Osteoblast (primary cell): ENCODE measurements at regions not wholly inside any gene's neighbourhood (a gene's known extent, or its start where the extent isn't known, plus 50 kb on each side); places are given as distances from the start of the nearest gene placed in this dataset.

Experiments
- DNase-seq: peaks from one replicate; pipeline ENCODE4 v3.0.0; 2011; ENCODE audit warnings: low spot score, mixed read lengths; ENCODE audit not compliant: insufficient read length; ENCODE audit errors: missing footprints
- H2AFZ ChIP-seq: 2 replicates; pipeline ENCODE4 v1.6.0; 2011; ENCODE audit warnings: mild to moderate bottlenecking, low read length
- H3K27ac ChIP-seq: 2 replicates; pipeline ENCODE4 v1.5.1; 2011; ENCODE audit warnings: mild to moderate bottlenecking, low read depth, low read length, moderate library complexity
- H3K27me3 ChIP-seq: 2 replicates; pipeline ENCODE4 v1.6.0; 2012; ENCODE audit warnings: mild to moderate bottlenecking, control low read depth, inconsistent platforms, low read length, moderate library complexity; ENCODE audit not compliant: insufficient read depth
- H3K36me3 ChIP-seq: 2 replicates; pipeline ENCODE4 v1.5.1; 2011; ENCODE audit warnings: mild to moderate bottlenecking, low read length, control low read depth, moderate library complexity; ENCODE audit not compliant: insufficient read depth
- H3K4me1 ChIP-seq: 2 replicates; pipeline ENCODE4 v1.5.1; 2011; ENCODE audit warnings: mild to moderate bottlenecking, low read length, control low read depth, moderate library complexity; ENCODE audit not compliant: insufficient read depth
- H3K4me2 ChIP-seq: 2 replicates; pipeline ENCODE4 v1.6.0; 2011; ENCODE audit warnings: mild to moderate bottlenecking, low read length; ENCODE audit not compliant: insufficient read depth
- H3K4me3 ChIP-seq: fragments of 200-600 bp; sonication (generic); 3 replicates; pipeline ENCODE4 v1.5.1; 2012; ENCODE audit warnings: mild to moderate bottlenecking, low read length, inconsistent platforms; ENCODE audit not compliant: insufficient read depth
- H3K79me2 ChIP-seq: 2 replicates; pipeline ENCODE4 v1.6.0; 2012; ENCODE audit warnings: mild to moderate bottlenecking, low read length, control low read depth, inconsistent platforms; ENCODE audit not compliant: insufficient read depth
- H3K9me3 ChIP-seq: 2 replicates; pipeline ENCODE4 v1.5.1; 2011; ENCODE audit warnings: low read depth, low read length, control low read depth
- H4K20me1 ChIP-seq: 2 replicates; pipeline ENCODE4 v1.6.0; 2012; ENCODE audit warnings: mild to moderate bottlenecking, low read length, control low read depth; ENCODE audit not compliant: insufficient read depth
- TF ChIP-seq, protein P1 (sequence below): IDR thresholded peaks from 2 replicates; pipeline ENCODE4 v1.5.1; 2011; ENCODE audit warnings: mild to moderate bottlenecking, low read depth, low read length, moderate library complexity; ENCODE audit errors: extremely low read depth

DNA sequence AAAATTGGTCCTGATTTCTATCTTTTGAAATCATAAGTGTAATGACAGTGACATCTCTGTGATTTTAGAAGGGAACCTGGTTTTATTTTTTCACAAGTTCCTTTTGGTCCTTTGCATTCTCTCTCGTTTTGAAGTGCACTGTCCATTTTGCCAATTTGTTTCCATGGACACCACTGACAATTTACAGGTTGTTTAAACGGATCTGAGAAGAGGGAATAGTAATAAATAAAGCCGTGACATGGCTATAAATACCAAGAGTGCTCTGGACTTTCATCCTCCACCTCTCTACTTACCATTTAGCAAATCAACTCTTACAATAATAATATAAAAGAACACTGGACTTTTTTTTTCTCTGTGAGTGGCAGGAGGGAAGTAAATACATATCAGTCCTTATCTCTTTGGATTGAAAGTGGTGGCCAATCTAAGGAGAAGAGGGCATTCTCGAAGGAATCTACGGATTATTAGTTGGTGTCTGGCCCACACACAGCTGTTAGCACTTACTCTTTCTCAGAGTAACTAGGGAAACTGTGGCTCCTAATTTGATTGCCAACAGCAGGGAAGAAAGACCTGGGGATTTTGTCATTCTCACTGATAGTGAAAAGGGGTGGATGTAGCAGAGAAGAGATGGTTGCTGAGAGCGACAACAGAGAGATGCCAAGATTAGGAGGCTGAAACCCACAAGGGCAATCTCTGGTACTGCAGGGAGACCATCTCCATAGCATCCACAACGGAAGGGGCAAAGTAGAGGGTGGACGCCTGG, 108.7 kb upstream of the FSHR start:
- Histone ChIP-seq H4K20me1 (no peaks in the 10 kb centered on the region), H3K27me3 (no peaks in the 10 kb centered on the region), H3K27ac (no peak overlapping the region), H3K36me3 (no peaks in the 10 kb centered on the region), H3K4me1 (no peaks in the 10 kb centered on the region), H3K9me3 (no peaks in the 10 kb centered on the region), H3K79me2 (no peaks in the 10 kb centered on the region), H3K4me3 (no peak overlapping the region), H3K4me2 (no peak overlapping the region), H2AFZ (no peak overlapping the region)
- TF ChIP-seq, protein P1, sequence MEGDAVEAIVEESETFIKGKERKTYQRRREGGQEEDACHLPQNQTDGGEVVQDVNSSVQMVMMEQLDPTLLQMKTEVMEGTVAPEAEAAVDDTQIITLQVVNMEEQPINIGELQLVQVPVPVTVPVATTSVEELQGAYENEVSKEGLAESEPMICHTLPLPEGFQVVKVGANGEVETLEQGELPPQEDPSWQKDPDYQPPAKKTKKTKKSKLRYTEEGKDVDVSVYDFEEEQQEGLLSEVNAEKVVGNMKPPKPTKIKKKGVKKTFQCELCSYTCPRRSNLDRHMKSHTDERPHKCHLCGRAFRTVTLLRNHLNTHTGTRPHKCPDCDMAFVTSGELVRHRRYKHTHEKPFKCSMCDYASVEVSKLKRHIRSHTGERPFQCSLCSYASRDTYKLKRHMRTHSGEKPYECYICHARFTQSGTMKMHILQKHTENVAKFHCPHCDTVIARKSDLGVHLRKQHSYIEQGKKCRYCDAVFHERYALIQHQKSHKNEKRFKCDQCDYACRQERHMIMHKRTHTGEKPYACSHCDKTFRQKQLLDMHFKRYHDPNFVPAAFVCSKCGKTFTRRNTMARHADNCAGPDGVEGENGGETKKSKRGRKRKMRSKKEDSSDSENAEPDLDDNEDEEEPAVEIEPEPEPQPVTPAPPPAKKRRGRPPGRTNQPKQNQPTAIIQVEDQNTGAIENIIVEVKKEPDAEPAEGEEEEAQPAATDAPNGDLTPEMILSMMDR, result no peak
- DNase-seq, result no peak

DNA sequence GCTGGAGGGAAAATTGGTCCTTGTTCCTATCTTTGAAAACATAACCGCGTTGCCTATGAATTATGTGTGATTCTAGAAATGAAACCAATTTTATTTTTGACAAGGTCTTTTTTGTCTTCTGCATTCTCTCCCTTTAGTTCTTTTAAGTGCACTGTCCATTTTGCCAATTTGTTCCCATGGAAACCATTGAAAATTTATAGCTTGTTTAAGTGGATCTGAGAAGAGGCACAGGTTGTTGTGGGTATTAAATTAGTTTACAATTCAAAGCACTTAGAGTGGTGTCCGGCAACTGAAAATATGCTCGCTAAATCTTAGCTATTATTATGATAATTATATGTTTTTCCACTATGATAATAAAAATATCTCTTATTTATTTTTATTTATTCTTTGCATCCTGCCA, 107.5 kb upstream of the FSHR start:
- Histone ChIP-seq H3K27ac (no peak overlapping the region), H3K9me3 (no peaks in the 10 kb centered on the region), H3K4me2 (no peak overlapping the region), H2AFZ (no peak overlapping the region), H3K36me3 (no peaks in the 10 kb centered on the region), H4K20me1 (no peaks in the 10 kb centered on the region), H3K27me3 (no peaks in the 10 kb centered on the region), H3K4me1 (no peaks in the 10 kb centered on the region), H3K4me3 (no peak overlapping the region), H3K79me2 (no peaks in the 10 kb centered on the region)
- no peak for DNase-seq
- TF ChIP-seq, protein P1, result no peak

DNA sequence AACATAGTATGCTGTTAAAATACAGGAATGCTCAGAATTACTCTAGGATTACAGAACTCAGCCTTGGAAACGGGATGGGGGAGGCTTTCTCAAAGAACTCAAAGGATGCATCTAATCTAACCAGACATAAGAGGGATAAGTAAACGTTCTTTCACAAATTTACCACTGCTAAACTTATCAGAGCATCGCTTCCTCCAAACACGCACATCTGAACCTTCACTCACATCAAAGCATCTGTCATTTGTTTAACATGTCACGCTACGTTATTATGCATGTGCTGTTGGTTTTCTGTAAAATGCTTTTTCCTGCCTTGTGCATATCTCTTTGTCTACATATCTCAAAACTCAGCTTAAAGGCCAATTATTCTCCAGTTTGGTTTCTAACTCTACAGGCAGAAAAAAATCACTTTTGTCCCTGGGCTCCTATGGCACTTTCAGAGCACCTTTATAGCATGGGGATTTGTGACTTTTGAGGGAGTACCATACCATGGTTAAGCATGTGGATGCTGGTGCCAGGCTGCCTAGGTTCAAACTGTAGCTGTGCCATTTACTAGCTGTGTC, 106.7 kb upstream of the FSHR start:
- no peak overlapping the region for H3K27ac ChIP-seq
- no peak for DNase-seq
- TF ChIP-seq, protein P1, result no peak

DNA sequence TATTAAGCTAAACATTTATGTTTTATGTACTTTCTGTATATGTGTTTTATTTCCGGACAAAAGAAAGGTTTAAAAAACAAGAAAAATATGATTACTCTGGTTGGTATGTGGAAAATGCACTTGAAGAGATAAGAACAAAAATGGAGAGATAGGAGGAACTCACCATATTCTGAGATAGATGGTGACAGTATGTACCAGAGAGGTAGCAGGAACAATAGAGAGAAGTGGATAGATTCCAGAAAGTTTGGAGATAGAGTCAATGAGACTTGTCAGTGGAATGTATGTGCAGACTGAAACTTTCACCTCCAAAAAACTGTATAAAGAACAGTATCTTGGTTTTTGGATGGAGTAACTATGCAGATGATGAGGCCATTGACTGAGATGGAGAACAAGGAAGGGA, 105.6 kb upstream of the FSHR start:
- no peak for DNase-seq

More for the DNA sequence above, 106.7 kb upstream of the FSHR start:
- Histone ChIP-seq H4K20me1 (no peaks in the 10 kb centered on the region), H3K9me3 (no peaks in the 10 kb centered on the region), H2AFZ (no peak overlapping the region), H3K4me2 (no peak overlapping the region), H3K27me3 (no peaks in the 10 kb centered on the region), H3K79me2 (no peaks in the 10 kb centered on the region), H3K4me3 (no peak overlapping the region), H3K36me3 (no peaks in the 10 kb centered on the region), H3K4me1 (no peaks in the 10 kb centered on the region)

More for the DNA sequence above, 105.6 kb upstream of the FSHR start:
- Histone ChIP-seq H3K4me1 (no peaks in the 10 kb centered on the region), H2AFZ (no peak overlapping the region), H3K27me3 (no peaks in the 10 kb centered on the region), H3K27ac (no peak overlapping the region), H3K79me2 (no peaks in the 10 kb centered on the region), H3K36me3 (no peaks in the 10 kb centered on the region), H4K20me1 (no peaks in the 10 kb centered on the region), H3K4me2 (no peak overlapping the region), H3K9me3 (no peaks in the 10 kb centered on the region), H3K4me3 (no peak overlapping the region)
- TF ChIP-seq, protein P1, result no peak
